Calu3 (cell line): ENCODE measurements at regions not wholly inside any gene's neighbourhood (a gene's known extent, or its start where the extent isn't known, plus 50 kb on each side); places are given as distances from the start of the nearest gene placed in this dataset.
"Not testable (repeated sequence)": the region's sequence is repeated elsewhere in the genome, so short reads cannot be mapped to it uniquely, and the experiment has no call there.

Source experiments
- BruUV-seq: library from RNA; stranded (reverse); fragments of 400-500 nt; replicated peaks from 2 replicates; lab custom pipeline; 2021; lab: Mats Ljungman, UMichigan
- CTCF ChIA-PET: fragments of 300-600 bp; sonication (Branson Sonifier 250); formaldehyde crosslinking; loops from one replicate; lab custom pipeline; 2022; ENCODE audit warnings: antibody characterized with exemption; lab: Charles Lee
- DNase-seq: peaks from one replicate; pipeline ENCODE4 v3.0.0; 2022
- H3K27ac Mint-ChIP-seq: one replicate; pipeline ENCODE4 v1.8.0; 2022; ENCODE audit warnings: mixed read lengths; ENCODE audit not compliant: unreplicated experiment
- H3K27me3 Mint-ChIP-seq: one replicate; pipeline ENCODE4 v1.8.0; 2022; ENCODE audit warnings: mixed read lengths; ENCODE audit not compliant: unreplicated experiment
- H3K36me3 Mint-ChIP-seq: one replicate; pipeline ENCODE4 v1.8.0; 2022; ENCODE audit warnings: mild to moderate bottlenecking, moderate library complexity, mixed read lengths; ENCODE audit not compliant: insufficient read depth, unreplicated experiment
- H3K4me1 Mint-ChIP-seq: one replicate; pipeline ENCODE4 v1.8.0; 2022; ENCODE audit warnings: mild to moderate bottlenecking, low read depth, mixed read lengths; ENCODE audit not compliant: unreplicated experiment
- H3K4me3 Mint-ChIP-seq: one replicate; pipeline ENCODE4 v1.8.0; 2022; ENCODE audit warnings: mild to moderate bottlenecking, low read depth, moderate library complexity, mixed read lengths; ENCODE audit not compliant: unreplicated experiment
- H3K9me3 Mint-ChIP-seq: one replicate; pipeline ENCODE4 v1.8.0; 2022; ENCODE audit warnings: low read depth, mixed read lengths; ENCODE audit not compliant: unreplicated experiment
- intact Hi-C: fragments of 100-400 bp; cut with micrococcal nuclease; formaldehyde crosslinking; loops from one replicate; pipeline ENCODE4 v1.10.0; 2022; ENCODE audit not compliant: unreplicated experiment
- TF ChIP-seq, protein P1 (sequence below): fragments of 200-600 bp; IDR thresholded peaks from one replicate; pipeline ENCODE4 v1.8.0; 2022; ENCODE audit warnings: antibody characterized with exemption; ENCODE audit not compliant: unreplicated experiment

DNA sequence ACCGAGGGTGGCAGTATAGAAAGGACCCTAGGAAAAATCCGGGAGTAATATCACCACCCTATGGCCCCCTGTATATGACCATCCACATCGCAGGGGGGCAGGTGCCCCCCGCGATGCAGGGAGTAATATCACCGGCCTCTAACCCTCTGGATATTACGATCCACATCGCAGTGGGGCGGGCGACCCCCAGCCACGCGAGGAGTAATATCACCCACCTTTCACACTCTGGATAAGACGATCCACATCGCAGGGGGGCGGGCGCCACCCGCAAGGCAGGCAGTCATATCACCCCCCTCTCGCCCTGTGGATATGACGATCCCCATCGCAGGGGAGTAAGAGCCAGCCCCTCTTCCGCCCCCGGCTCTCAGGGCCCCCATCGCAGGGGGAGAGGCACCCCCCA lies 76.7 kb upstream of the RUBCNL start:
- BruUV-seq, result no TSS peak
- no peak overlapping the region for H3K4me3 Mint-ChIP-seq
- DNase-seq, result no peak
- intact Hi-C loops, result no loop called here
- H3K4me1 Mint-ChIP-seq, result no peaks in the 10 kb centered on the region
- no peak overlapping the region for H3K27ac Mint-ChIP-seq
- H3K36me3 Mint-ChIP-seq, result no peaks in the 10 kb centered on the region
- CTCF ChIA-PET, result no interaction called here
- no peaks in the 10 kb centered on the region for H3K9me3 Mint-ChIP-seq
- no peaks in the 10 kb centered on the region for H3K27me3 Mint-ChIP-seq
- TF ChIP-seq, protein P1, sequence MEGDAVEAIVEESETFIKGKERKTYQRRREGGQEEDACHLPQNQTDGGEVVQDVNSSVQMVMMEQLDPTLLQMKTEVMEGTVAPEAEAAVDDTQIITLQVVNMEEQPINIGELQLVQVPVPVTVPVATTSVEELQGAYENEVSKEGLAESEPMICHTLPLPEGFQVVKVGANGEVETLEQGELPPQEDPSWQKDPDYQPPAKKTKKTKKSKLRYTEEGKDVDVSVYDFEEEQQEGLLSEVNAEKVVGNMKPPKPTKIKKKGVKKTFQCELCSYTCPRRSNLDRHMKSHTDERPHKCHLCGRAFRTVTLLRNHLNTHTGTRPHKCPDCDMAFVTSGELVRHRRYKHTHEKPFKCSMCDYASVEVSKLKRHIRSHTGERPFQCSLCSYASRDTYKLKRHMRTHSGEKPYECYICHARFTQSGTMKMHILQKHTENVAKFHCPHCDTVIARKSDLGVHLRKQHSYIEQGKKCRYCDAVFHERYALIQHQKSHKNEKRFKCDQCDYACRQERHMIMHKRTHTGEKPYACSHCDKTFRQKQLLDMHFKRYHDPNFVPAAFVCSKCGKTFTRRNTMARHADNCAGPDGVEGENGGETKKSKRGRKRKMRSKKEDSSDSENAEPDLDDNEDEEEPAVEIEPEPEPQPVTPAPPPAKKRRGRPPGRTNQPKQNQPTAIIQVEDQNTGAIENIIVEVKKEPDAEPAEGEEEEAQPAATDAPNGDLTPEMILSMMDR, result no peak

DNA sequence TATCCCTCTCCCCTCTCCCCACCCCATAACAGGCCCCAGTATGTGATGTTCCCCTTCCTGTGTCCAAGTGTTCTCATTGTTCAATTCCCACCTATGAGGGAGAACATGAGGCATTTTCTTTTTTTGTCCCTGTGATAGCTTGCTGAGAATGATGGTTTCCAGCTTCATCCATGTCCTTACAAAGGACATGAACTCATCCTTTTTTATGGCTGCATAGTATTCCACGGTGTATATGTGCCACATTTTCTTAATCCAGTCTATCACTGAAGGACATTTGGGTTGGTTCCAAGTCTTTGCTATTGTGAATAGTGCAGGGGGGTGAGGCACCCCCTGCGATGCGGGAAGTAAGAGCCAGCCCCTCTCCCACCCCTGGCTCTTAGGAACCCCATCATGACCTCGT lies 73.2 kb upstream of the RUBCNL start:
- not testable (repeated sequence) for H3K27ac Mint-ChIP-seq

DNA sequence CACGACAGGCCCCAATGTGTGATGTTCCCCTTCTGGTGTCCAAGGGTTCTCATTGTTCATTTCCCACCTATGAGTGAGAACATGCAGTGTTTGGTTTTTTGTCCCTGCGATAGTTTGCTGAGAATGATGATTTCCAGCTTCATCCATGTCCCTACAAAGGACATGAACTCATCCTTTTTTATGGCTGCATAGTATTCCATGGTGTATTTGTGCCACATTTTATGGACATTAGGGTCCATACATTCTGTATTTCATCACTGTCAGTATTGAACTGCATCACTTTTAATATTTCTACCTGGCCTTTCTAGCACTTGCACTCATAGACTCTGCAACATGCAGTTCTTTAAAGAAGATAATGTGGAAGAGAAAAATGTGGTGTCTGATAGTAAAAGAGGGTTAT lies 70.2 kb upstream of the RUBCNL start:
- H3K4me1 Mint-ChIP-seq, H3K9me3 Mint-ChIP-seq, H3K36me3 Mint-ChIP-seq, H3K27me3 Mint-ChIP-seq, CTCF ChIA-PET, H3K27ac Mint-ChIP-seq, intact Hi-C loops, DNase-seq, BruUV-seq, H3K4me3 Mint-ChIP-seq: not testable (repeated sequence)

More for the DNA sequence above, 73.2 kb upstream of the RUBCNL start:
- DNase-seq, intact Hi-C loops, H3K36me3 Mint-ChIP-seq, H3K9me3 Mint-ChIP-seq, CTCF ChIA-PET, BruUV-seq, H3K27me3 Mint-ChIP-seq, H3K4me3 Mint-ChIP-seq, H3K4me1 Mint-ChIP-seq: not testable (repeated sequence)

DNA sequence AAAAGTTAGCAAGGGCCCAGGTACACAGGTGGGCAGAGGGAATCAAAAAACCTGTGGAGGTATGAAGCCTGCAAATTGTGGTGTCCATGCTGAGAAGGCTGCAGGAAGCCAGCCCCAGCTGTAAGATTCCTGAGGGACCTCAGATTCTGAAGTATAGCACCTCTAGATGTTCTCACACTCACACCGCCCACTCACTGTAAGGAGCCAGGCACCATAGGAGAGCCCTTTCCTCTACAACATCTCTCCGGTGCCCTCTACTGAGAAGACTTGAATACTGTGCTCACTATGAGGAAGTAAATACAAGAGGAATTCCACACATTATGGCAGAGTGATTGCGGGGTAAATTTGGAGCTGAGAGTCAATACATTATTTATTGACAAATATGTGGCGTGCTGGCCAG lies 68.9 kb upstream of the RUBCNL start:
- H3K4me3 Mint-ChIP-seq, H3K27me3 Mint-ChIP-seq, CTCF ChIA-PET, H3K9me3 Mint-ChIP-seq, H3K4me1 Mint-ChIP-seq, intact Hi-C loops, H3K36me3 Mint-ChIP-seq, H3K27ac Mint-ChIP-seq, BruUV-seq: not testable (repeated sequence)
- DNase-seq, result peak; percentile 44

DNA sequence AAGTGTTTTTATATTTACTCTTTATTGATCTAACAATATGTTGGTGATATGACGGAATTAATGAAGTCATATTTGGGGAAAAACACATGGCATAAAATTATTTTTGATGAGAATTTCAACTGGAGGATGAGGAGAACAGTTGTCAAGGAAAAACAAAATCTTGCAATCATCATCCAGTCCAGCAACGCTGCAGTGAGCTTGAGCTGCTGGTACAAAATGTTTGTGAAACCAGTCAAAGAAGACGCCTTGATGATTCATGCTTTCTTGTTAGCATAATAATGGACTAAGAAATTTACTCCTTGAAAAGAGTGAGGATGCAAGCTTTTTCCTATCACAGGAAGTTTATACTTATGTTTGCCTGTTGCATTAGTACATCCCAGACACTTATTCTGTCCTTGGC lies 64.1 kb upstream of the RUBCNL start:
- DNase-seq, H3K9me3 Mint-ChIP-seq, H3K27ac Mint-ChIP-seq, H3K27me3 Mint-ChIP-seq, H3K36me3 Mint-ChIP-seq, H3K4me1 Mint-ChIP-seq, CTCF ChIA-PET, BruUV-seq, intact Hi-C loops, H3K4me3 Mint-ChIP-seq: not testable (repeated sequence)

DNA sequence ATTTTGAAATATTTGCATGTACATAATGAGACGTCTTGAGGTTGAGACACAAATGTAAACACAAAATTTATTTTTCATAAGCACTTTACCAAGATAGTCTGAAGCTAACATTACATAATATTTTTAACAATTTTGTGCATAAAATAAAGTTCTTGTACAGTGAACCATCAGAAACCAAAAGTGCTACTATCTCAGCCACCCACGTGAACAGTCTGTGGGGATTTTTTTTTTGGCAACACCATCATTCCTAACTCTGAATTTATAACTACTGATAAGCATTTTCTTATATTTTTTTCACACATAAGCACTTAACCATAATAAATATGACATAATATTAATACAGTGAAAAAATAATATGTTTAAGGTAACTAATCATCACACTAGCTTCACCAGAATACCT lies 62.9 kb upstream of the RUBCNL start:
- H3K27ac Mint-ChIP-seq, CTCF ChIA-PET, intact Hi-C loops, H3K36me3 Mint-ChIP-seq, H3K9me3 Mint-ChIP-seq, DNase-seq, H3K4me1 Mint-ChIP-seq, BruUV-seq, H3K27me3 Mint-ChIP-seq, H3K4me3 Mint-ChIP-seq: not testable (repeated sequence)

DNA sequence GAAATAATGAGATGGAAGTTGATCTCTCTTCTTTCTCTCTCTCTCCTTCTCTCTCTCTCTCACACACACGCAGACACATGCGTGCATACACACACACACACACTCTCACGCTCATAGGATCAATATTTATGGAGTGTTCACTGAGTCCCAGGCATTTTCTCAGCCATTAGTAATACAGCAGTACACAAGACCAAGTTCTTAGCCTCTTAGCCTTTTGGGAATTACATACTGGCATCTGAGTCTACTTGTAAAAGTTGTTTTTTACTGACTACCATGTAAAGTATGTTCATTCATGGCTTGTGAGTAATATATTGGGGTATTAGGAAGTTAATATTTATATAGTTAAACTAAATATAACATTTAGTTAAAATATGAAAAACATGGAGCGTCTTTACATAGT lies 61.1 kb upstream of the RUBCNL start:
- H3K27me3 Mint-ChIP-seq, H3K4me1 Mint-ChIP-seq, H3K36me3 Mint-ChIP-seq, DNase-seq, intact Hi-C loops, H3K27ac Mint-ChIP-seq, H3K4me3 Mint-ChIP-seq, BruUV-seq, H3K9me3 Mint-ChIP-seq, CTCF ChIA-PET: not testable (repeated sequence)

DNA sequence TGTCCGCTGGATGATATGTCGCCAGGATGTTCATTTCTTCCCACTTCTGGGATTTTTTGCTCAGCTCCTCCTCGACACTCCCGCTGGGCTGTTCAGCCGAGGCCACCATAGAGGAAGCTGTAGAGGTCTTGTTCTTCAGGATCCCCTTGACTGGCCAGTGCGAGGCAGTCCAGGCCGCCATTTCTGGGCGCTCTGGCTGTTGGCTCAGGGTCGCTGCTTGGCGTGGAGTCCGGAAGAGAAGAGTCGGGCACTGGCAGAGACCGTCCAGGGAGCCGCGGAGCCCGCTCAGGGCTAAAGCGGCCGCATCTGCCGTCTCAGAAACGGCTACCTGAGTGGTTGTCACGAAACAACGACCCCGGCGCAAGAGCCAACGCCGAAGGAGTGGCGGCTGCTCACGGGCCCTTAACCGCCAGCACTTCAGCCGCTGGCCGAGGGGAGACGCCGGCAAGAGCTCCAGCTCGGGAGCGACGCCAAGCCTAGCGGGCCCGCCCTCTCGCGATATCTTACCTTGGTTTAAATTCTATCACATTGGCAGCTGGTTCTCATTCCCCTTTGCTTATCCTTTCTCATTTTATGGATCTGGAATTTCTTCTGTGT lies 50.9 kb upstream of the RUBCNL start:
- BruUV-seq, H3K36me3 Mint-ChIP-seq, H3K4me1 Mint-ChIP-seq, H3K4me3 Mint-ChIP-seq, intact Hi-C loops, H3K9me3 Mint-ChIP-seq, H3K27me3 Mint-ChIP-seq, H3K27ac Mint-ChIP-seq, CTCF ChIA-PET, DNase-seq: not testable (repeated sequence)
